ENCODE measurements at regions not wholly inside any gene's neighbourhood (a gene's known extent, or its start where the extent isn't known, plus 50 kb on each side); places are given as distances from the start of the nearest gene placed in this dataset.

DNA sequence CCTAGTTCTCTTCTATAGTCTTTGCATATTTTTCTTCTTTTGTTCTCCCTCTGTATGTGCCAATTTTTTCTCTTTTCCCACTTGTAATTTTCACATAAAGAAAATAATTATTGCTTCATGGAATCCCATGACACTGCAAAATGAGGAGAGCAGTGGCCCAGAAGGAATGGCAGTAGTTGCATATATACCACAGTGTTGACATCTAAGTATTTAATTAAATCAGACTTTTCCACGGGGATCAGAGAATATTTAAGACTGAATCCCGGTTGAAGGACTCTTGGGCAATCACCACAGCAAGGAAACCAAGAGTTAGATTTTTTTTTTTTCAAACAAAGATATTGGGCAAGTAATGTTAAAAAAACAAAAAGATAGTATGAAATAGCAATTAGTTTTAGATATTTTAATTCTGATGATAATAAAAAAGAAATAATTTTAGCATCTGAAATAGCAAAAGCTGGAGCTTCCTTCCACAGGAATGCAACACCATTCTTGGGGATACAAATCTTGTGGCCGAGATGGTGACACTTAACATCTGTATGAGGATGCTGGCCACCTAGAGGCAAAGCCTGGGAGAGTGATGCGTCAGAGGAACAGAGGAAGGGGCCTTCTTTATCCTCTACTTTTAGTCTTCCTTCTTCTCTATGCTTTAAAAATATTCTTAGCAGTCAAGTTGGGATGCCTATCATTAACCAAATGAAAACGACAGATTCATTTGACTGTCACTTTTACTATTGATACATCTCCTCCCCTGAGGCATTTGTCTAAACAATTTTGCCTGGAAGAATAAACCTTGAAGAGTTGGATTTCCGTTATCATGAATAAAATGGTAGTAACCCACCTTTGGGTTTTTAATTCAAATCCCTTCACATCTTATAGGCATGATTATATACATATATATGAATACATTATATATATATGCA, 356.2 kb downstream of the GJA1 start:
- TF ChIP-seq, protein P1, sequence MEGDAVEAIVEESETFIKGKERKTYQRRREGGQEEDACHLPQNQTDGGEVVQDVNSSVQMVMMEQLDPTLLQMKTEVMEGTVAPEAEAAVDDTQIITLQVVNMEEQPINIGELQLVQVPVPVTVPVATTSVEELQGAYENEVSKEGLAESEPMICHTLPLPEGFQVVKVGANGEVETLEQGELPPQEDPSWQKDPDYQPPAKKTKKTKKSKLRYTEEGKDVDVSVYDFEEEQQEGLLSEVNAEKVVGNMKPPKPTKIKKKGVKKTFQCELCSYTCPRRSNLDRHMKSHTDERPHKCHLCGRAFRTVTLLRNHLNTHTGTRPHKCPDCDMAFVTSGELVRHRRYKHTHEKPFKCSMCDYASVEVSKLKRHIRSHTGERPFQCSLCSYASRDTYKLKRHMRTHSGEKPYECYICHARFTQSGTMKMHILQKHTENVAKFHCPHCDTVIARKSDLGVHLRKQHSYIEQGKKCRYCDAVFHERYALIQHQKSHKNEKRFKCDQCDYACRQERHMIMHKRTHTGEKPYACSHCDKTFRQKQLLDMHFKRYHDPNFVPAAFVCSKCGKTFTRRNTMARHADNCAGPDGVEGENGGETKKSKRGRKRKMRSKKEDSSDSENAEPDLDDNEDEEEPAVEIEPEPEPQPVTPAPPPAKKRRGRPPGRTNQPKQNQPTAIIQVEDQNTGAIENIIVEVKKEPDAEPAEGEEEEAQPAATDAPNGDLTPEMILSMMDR (IDR thresholded peaks at IDR 0.05; ENCODE audit: low read depth, low read length, missing input control): no peak
- TF ChIP-seq, protein P2, sequence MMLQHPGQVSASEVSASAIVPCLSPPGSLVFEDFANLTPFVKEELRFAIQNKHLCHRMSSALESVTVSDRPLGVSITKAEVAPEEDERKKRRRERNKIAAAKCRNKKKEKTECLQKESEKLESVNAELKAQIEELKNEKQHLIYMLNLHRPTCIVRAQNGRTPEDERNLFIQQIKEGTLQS (IDR thresholded peaks at IDR 0.05): no peak

All from liver (tissue), 3 donors.